GM13976 (cell line): ENCODE measurements at regions not wholly inside any gene's neighbourhood (a gene's known extent, or its start where the extent isn't known, plus 50 kb on each side); places are given as distances from the start of the nearest gene placed in this dataset.
"Not testable (repeated sequence)": the region's sequence is repeated elsewhere in the genome, so short reads cannot be mapped to it uniquely, and the experiment has no call there.

ENCODE experiments used
- DNase-seq: peaks from one replicate; pipeline ENCODE4 v3.0.0; 2012; ENCODE audit warnings: low spot score
- in situ Hi-C: fragments of 300-500 bp; cut with MboI; formaldehyde crosslinking; loops from one replicate; pipeline ENCODE4 v1.12.0; 2022; ENCODE audit warnings: low sequenced_read_pairs, mixed read lengths, inconsistent platforms; ENCODE audit not compliant: unreplicated experiment
- TF ChIP-seq, protein P1 (sequence below): IDR thresholded peaks from 2 replicates; pipeline ENCODE4 v1.5.1; 2012; ENCODE audit warnings: borderline replicate concordance, mild to moderate bottlenecking; ENCODE audit not compliant: insufficient read depth; ENCODE audit errors: extremely low read depth, missing control alignments, control extremely low read depth

DNA sequence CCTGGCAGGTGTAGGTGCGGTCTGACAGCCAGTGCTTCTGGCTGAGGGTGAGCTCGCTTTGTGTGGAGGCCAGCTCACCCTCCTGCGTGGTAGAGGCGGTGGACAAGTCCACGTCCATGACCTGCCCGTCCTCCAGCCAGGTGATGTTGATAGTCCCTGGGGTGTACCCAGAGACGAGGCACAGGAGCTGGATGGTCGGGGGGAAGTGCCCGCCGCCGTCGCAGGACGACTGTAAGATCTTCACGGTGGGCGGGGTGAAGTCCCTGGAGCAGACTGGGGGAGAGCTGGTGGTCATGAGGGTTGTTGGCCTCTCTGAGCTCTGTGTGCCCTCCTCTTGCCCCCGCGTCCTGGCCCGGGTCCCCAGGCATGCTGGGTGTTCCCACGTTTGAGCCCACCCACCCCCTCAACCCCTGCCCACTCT, 74.6 kb downstream of the TMEM121 start:
- in situ Hi-C loops = loop anchor here (10.0 kb wide), 1 partner anchor 54 kb away; no protein-coding TSS in a partner anchor

DNA sequence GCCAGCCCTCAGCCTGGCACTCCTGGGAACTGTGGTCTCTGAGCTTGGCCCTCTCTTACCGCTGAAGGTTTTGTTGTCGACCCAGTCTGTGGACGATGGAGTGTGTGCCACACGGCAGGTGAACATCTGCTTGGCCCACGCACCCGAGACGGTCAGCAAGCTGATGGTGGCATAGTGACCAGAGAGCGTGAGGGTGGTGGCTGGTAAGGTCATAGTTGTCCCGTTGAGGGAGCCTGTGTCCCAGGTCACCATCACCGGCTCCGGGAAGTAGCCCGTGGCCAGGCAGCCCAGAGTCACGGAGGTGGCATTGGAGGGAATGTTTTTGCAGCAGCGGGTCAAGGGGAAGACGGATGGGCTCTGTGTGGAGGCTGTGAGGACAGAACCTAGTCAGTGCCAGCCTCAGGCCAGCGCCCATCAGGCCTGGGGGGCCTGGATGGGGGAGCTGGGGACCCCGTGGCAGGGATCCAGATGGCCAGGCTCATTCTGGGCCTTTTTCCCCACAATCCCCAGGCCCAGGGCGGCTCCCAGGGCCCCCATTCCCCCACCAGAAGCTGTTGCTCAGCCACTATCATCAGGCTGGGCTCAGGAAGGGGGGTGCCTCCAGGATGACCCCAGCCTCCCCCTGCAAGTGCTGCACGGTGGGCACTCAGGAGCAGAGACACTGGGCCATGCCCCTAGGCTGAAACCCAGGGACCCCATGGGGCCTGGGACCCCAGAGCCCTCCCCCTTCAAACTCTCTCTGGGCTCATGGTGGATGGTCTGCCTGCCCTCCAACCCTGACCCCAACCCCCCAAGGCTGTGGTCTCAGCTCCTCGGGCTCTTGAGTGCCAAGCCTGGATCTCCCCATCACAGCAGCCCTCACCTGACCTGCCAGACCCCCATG, 75.2 kb downstream of the TMEM121 start:
- in situ Hi-C loops = loop anchor here (10.0 kb wide), 1 partner anchor 53 kb away; no protein-coding TSS in a partner anchor
- TF ChIP-seq, protein P1, sequence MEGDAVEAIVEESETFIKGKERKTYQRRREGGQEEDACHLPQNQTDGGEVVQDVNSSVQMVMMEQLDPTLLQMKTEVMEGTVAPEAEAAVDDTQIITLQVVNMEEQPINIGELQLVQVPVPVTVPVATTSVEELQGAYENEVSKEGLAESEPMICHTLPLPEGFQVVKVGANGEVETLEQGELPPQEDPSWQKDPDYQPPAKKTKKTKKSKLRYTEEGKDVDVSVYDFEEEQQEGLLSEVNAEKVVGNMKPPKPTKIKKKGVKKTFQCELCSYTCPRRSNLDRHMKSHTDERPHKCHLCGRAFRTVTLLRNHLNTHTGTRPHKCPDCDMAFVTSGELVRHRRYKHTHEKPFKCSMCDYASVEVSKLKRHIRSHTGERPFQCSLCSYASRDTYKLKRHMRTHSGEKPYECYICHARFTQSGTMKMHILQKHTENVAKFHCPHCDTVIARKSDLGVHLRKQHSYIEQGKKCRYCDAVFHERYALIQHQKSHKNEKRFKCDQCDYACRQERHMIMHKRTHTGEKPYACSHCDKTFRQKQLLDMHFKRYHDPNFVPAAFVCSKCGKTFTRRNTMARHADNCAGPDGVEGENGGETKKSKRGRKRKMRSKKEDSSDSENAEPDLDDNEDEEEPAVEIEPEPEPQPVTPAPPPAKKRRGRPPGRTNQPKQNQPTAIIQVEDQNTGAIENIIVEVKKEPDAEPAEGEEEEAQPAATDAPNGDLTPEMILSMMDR = no peak
- no peak for DNase-seq

More for the DNA sequence above, 74.6 kb downstream of the TMEM121 start:
- no peak for DNase-seq
- TF ChIP-seq, protein P1 = no peak

DNA sequence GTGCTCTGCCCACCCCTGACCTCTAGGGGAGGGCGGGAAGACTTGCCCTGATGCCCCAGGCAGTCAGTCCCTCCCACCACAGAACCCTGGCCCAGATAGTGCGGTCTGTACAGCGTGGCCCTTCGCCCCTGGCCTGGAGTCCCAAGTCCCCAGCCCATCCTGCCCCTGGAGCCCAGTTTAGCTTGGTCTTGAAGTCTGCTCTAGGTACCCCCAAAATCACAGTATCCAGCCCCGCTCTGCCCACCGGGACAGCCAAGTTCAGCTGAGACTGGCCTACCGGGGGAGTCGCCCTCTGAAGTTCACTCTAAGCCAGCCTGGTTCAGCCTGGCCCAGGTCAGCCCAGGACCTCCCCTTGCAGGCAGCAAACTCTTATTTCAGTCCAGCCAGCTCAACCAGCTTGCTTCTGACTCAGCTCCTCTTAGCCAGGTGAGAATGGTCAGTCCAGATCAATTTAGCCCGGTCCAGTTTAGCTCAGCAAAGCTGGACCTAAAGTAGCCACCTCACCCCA, 75.9 kb downstream of the TMEM121 start:
- TF ChIP-seq, protein P1 = no peak
- in situ Hi-C loops = loop anchor here (10.0 kb wide), 1 partner anchor 53 kb away; no protein-coding TSS in a partner anchor
- DNase-seq = no peak

DNA sequence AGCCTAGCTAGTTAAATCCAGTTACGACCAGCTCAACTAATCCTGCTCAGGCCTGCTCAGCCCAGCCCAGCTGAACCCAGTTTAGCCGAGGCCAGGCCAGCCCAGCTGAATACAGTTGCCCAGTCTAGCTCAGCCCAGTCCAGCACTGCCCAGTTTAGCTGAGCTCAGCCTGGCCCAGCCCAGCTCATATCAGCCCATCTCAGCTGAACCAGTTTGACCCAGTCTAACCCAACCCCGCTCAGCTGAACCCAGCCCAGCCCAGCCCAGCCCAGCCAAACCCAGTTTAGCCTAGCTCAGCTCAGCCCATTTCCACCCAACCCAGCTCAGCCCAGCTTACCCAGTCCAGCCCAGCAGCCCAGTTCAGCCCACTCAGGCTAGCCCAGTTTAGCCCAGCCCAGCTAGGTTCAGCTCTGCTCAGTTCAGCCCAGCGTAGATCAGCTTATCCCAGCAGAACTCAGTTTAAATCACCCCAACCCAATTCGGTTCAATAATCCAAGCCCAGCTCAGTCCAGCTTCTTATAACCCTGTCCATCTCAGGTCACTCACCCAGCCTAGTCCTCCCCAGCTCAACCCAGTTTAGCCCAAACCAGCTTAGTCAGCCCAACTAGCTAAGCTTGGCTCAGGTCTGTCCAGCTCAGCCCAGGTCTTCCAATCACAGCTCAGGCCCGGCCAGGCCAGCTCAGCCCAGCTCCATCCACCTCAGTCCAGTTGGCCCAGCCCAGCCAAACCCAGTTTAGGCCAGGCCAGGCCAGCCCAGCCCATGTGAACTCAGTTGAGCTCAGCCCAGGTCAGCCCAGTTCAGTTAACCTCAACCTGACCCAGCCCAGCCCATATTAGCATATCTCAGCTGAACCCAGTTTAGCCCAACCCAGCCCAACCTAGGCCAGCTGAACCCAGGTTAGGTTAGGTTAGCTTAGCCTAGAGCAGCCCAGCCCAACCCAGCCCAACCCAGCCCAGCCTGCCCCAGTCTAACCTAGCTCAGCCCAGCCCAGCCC, 76.7 kb downstream of the TMEM121 start:
- TF ChIP-seq, protein P1 = no peak
- in situ Hi-C loops = loop anchor here (10.0 kb wide), 1 partner anchor 52 kb away; no protein-coding TSS in a partner anchor
- DNase-seq = no peak

DNA sequence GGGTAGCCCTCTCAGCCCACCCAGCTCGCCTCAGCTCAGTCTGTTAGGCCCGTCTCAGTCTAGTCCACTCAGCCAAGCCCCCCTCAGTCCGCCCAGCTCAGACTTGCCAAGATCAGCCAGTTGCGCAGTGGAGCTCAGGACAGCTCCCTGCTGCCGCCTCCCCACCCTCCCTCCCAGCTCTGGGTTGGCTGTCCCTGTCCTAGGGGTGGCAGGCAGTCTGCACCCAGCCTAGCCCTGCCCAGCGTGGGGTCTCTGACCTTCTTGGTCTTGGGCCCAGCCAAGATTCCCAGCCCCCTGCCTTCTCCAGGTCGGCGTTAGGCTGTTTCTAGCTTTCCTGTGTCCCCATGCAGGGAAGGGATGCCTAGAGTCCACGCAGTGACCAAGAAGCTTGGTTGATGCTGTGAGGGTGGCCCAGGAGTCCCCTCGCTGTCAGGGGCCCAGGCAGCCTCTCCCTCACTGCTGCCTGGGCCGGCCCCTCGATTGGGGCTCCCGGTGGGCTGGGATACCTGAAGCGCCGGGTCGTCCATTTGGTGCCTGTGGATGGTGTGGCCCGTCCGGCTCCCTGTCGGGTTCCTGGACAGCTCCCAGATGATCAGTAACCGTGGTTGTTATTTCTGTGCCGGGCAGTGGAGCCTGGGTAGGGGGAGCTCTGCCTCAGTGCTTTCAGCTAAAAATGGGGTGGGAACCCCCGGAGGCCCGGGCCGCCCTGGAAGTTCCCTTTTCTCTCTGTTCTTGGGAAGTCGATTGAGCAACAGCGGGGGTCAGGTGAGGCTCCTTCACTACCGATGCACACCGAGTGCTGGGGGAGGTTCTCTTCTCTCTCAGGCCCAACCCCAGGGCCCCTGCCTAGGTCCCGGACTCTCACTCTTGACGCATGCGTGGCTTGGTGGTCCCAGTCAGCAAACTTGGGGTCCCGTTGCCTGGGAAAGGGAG, 78.4 kb downstream of the TMEM121 start:
- not testable (repeated sequence) for DNase-seq
- in situ Hi-C loops = loop anchor here (10.0 kb wide), 1 partner anchor 50 kb away; no protein-coding TSS in a partner anchor

DNA sequence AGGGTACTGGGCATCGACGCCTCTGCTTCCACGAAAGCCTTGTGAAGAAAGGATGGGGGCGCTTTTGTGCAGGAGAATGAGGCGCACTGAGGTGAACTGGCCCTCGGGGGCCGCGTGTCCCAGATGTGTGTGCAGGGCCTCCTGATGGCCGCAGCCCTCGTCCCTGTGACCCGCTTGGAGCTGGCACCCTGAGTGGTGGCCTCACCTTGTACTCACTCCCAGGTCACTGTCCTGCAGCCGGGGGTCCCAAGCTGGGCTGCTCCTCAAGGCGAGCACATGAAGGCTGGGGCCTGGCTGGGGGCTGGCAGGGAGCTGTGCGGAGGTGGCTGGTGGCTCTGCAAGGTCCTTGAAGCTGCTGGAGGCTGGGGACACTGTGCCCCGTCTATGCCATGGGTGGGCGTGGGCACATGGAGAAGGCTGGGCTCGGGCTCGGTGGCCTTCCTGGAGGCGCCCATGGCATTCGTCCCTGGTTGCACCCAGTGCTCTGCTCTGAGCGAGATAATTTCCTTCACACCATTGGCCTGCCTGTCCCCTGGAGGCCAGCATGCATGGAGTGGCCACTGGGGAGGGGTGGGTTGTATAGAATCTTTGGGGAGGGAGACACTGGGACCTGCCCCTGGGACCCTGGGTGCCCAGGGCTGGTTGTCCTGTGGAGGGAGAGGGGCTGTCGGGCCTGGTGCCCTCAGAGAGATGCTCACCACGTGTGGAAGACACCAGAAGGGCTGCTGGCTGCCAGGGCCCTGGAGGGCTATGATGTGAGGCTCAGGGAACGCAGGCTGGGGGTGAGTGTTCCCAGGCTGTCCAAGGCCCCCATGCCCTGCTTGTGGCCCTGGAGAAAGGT, 79.3 kb downstream of the TMEM121 start:
- in situ Hi-C loops = loop anchor here (10.0 kb wide), 1 partner anchor 49 kb away; no protein-coding TSS in a partner anchor
- DNase-seq = no peak
- TF ChIP-seq, protein P1 = no peak

DNA sequence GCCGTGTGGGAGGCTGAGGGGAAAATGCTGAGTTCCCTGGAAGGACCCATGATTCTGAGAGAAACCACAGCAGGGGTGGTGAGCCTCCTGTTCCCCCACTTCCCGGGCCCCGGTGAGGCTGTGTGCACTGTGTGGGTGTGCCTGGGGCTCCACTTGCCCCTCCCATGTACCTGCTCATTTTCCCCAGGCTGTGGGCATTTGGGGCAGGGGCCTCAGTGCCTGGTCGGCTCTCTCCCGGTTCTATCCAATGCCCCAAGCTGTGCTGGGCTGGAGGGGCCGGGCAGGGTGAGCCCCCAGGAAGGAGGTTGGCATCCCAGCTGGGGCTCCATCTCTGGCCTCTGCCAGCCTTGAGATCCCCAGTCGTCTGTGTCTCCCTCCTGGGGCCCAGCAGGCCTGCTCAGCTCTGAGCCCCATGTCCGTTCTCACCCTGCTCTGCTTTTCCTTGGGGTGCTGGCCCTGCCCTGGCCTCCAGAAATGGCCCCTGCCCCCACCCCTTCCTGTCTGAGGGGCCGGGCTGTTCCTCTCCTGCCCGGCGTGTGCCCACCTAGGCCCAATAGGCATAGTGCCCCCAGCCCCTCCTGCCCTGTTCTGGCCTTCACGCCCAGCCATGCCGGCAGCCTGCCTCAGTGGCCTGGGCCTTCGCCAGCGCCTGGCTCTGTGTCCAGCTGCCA, 80.1 kb downstream of the TMEM121 start:
- in situ Hi-C loops = loop anchor here (10.0 kb wide), 1 partner anchor 48 kb away; no protein-coding TSS in a partner anchor
- DNase-seq = not testable (repeated sequence)

DNA sequence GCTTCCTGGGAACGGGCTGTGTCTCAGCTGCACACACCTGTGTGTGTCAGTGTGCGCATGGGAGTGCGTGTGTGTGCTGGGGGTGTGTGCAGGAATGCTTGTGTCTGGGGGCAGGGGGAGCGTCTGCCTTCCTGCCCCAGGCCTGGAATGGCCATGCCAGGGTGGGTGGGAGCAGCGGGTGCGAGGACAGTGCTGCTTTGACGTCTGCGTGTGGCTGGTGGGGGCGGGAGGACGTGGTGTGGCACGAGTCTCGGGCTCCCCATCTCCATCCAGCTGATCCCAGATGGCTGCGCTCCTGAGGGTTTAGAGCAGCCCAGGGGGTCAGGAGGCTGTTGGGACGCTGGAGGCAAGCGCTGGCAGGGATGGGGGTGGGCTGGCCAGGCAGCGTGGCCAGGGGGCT, 80.6 kb downstream of the TMEM121 start:
- in situ Hi-C loops = loop anchor here (10.0 kb wide), 1 partner anchor 48 kb away; no protein-coding TSS in a partner anchor
- DNase-seq = not testable (repeated sequence)

DNA sequence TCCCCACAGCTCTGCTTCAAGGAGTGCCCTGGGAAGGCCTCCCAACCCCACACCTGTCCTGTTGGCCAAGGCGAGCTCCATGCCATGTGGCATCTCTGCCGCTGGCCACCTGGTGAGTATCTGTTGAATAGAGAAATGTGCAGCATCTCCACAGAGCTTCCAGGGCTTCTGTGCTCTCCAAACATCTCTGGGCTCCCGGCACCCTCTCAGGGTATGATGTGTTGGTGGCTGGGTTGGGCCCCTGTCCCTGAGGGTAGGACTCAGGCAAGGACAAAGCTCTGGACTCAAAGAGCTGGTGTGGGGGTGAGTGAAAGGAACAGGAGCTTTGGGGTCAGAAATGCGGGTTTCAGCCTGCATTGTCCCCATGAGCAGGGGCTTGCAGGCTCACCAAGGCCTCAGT, 88.6 kb downstream of the TMEM121 start:
- DNase-seq, in situ Hi-C loops: not testable (repeated sequence)
